ENCODE measurements at regions not wholly inside any gene's neighbourhood (a gene's known extent, or its start where the extent isn't known, plus 50 kb on each side); places are given as distances from the start of the nearest gene placed in this dataset.

DNA sequence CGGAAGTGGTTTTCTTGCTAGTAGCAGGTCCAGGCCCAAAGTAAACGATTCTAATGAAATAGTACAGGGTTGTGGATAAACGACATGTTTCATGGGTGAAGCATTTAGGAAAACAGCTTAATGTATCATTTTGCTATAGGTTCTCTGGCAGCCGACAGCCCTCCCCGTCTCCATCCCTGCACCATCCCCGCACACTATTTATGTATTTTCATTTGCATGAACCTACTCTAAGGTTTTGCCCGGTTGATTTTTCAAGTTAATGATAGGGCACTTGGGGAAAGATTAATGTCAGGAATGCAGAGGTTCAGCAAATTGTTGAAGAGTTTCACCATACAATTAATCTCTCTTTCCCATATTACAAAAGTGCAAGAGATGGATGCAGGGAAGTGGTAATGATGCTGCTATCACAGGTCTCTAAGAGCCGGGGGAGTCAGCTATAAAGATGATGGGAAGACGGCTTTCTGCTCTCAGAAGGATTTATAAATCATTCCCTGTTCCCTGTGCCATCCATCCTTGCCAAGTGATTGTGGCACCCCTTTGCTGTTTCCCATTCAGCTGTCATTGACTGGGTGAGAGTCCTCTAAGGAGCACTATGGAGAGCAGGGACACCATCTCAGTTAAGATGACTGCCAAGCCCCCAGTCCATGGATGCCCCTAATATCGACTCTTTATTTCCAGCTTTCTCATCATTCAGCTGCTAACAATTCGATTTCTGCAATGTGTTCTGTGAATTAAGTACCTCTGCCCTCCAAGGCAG is 186.3 kb downstream of the IRS2 start:
- intact Hi-C loops (cut with DNase I), result no loop called here
- Histone ChIP-seq H3K4me1 (no peaks in the 10 kb centered on the region), H3K27ac (no peak overlapping the region), H3K27me3 (no peaks in the 10 kb centered on the region), H3K4me3 (no peak overlapping the region), H3K36me3 (no peaks in the 10 kb centered on the region), H3K9ac (ENCODE audit: low read depth in 2 of 2, low read length in 2 of 2) (no peak overlapping the region), H3K9me3 (no peaks in the 10 kb centered on the region)
- no peak for TF ChIP-seq CTCF (IDR thresholded peaks at IDR 0.05)
- no peak for DNase-seq

DNA sequence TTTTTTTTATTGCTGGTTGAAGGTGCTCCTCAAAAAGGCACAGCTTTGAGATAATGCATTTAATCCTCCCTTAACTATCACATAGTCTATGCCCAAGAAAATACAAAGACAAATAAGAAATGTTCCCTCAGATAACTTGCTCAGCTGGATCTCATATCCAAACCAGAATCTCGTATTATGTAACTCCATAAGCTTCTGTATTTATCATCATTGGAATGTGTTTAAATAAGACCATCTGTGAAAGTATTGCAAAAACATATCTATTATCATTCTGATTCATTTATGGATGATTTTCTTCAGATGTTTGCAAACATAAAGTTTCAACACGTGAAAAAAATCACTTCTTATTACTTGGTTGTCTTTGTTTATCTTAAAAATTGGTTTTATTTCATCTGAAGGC is 190.9 kb downstream of the IRS2 start:
- no peak for DNase-seq
- H3K4me3 ChIP-seq, result no peak overlapping the region
- intact Hi-C loops (cut with DNase I), result no loop called here
- no peaks in the 10 kb centered on the region for H3K9me3 ChIP-seq
- H3K27me3 ChIP-seq, result no peaks in the 10 kb centered on the region
- H3K9ac ChIP-seq (ENCODE audit: low read depth in 2 of 2, low read length in 2 of 2), result no peak overlapping the region
- no peak overlapping the region for H3K27ac ChIP-seq
- no peaks in the 10 kb centered on the region for H3K4me1 ChIP-seq
- H3K36me3 ChIP-seq, result no peaks in the 10 kb centered on the region
- TF ChIP-seq CTCF (IDR thresholded peaks at IDR 0.05), result no peak

DNA sequence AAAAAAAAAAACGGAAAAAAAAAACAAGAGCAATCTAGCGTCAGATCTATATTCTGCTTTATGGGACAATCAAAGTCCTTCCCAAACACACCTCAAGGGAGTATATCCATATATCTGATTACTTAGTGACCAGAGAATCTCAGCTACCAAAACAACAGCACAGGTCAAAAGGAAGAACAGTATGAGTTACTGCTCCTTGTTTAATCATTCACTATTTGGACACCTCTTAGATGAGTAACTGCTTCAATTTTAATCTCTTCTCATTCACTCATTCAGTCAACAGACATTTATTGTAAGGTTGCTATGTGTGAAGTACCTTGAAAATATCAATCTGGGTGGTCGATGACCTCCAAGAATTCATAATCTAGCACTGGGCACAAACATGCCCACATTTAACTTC is 193.2 kb downstream of the IRS2 start:
- no peak for TF ChIP-seq CTCF (IDR thresholded peaks at IDR 0.05)
- intact Hi-C loops (cut with DNase I), result no loop called here
- Histone ChIP-seq H3K27ac (peak overlapping the region; percentile 70), H3K4me1 (no peaks in the 10 kb centered on the region), H3K9me3 (no peaks in the 10 kb centered on the region), H3K27me3 (no peaks in the 10 kb centered on the region), H3K36me3 (no peaks in the 10 kb centered on the region), H3K4me3 (no peak overlapping the region), H3K9ac (ENCODE audit: low read depth in 2 of 2, low read length in 2 of 2) (peak overlapping the region in 1 of 2 donors; percentile 13)
- DNase-seq, result no peak

GRCh38 chr13:109592770-109593169 is 193.6 kb downstream of the IRS2 start:
- intact Hi-C loops (cut with DNase I), result no loop called here
- peak overlapping the region; percentile 70 for H3K27ac ChIP-seq
- H3K4me3 ChIP-seq, result no peak overlapping the region
- H3K36me3 ChIP-seq, result no peaks in the 10 kb centered on the region
- no peak for DNase-seq
- no peaks in the 10 kb centered on the region for H3K4me1 ChIP-seq
- TF ChIP-seq CTCF (IDR thresholded peaks at IDR 0.05), result no peak
- no peaks in the 10 kb centered on the region for H3K27me3 ChIP-seq
- no peaks in the 10 kb centered on the region for H3K9me3 ChIP-seq
- peak overlapping the region in 1 of 2 donors; percentile 44 for H3K9ac ChIP-seq (ENCODE audit: low read depth in 2 of 2, low read length in 2 of 2)

- no peak for TF ChIP-seq CTCF (IDR thresholded peaks at IDR 0.05)
- Histone ChIP-seq H3K9me3 (no peaks in the 10 kb centered on the region), H3K9ac (ENCODE audit: low read depth in 2 of 2, low read length in 2 of 2) (no peak overlapping the region), H3K27me3 (no peaks in the 10 kb centered on the region), H3K4me3 (no peak overlapping the region), H3K4me1 (no peaks in the 10 kb centered on the region), H3K36me3 (no peaks in the 10 kb centered on the region), H3K27ac (peak overlapping the region; percentile 72)
- DNase-seq, result no peak
- intact Hi-C loops (cut with DNase I), result no loop called here
Observed at GRCh38 chr13:109587689-109588088, 198.7 kb downstream of the IRS2 start.
